ENCODE measurements at regions not wholly inside any gene's neighbourhood (a gene's known extent, or its start where the extent isn't known, plus 50 kb on each side); places are given as distances from the start of the nearest gene placed in this dataset.
"Not testable (repeated sequence)": the region's sequence is repeated elsewhere in the genome, so short reads cannot be mapped to it uniquely, and the experiment has no call there.

GRCh38 chr9:96090630-96091029, 211.3 kb downstream of the HSD17B3 start:
- not testable (repeated sequence) for H3K27ac ChIP-seq (ENCODE audit: low read depth, low read length); H3K4me3 ChIP-seq (ENCODE audit: low read depth in 1 of 2, low read length in 2 of 2); H3K9me3 ChIP-seq (ENCODE audit: control insufficient read depth in 1 of 2, low read length in 2 of 2); H3K36me3 ChIP-seq (ENCODE audit: control insufficient read depth in 1 of 2, insufficient read depth in 2 of 2, low read length in 2 of 2); H3K27me3 ChIP-seq (ENCODE audit: control insufficient read depth in 1 of 2, insufficient read depth in 2 of 2, low read length in 2 of 2); H3K9ac ChIP-seq (ENCODE audit: low read depth in 1 of 2, low read length in 2 of 2)
- peaks cover 14 to 16% of the 10 kb centered on the region in 2 donors for H3K4me1 ChIP-seq (ENCODE audit: control insufficient read depth in 1 of 2, insufficient read depth in 2 of 2, low read length in 2 of 2)

DNA sequence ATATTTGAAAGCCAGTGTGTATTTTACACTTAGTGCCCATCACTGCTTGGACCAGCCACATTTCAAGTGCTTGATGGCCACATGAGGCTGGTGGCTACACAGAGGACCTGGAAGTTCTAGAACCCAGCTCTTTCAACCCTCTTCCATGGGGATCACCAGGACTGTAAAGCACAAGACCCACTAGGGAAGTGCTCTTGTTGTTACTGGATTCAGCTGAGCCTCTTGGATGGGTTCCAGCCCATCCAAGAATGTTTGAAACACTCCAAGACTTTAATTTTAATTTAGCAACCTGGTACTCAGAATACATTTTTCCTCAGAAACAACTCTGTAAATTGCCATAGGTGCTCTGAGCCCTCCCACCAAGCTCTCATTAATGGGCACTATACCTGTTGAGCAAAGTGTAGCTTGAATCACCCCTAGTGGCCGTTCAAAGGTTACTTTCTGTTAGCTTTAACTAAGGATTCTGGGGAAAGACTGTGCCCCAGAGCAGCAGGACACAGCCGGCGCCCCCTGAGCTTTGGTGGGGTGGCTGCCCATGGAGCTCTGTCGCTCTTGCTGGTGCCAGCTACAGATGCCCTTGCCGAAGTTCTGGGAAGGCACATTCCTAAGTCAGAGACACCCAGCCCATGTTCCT, 212.4 kb downstream of the HSD17B3 start:
- peaks cover 14 to 16% of the 10 kb centered on the region in 2 donors for H3K4me1 ChIP-seq (ENCODE audit: control insufficient read depth in 1 of 2, insufficient read depth in 2 of 2, low read length in 2 of 2)
- peaks cover 0 to 2% of the 10 kb centered on the region in 2 donors for H3K9me3 ChIP-seq (ENCODE audit: control insufficient read depth in 1 of 2, low read length in 2 of 2)
- H3K27me3 ChIP-seq (ENCODE audit: control insufficient read depth in 1 of 2, insufficient read depth in 2 of 2, low read length in 2 of 2): peaks cover 0 to 4% of the 10 kb centered on the region in 2 donors
- H3K27ac ChIP-seq (ENCODE audit: low read depth, low read length): no peak overlapping the region
- no peak overlapping the region for H3K4me3 ChIP-seq (ENCODE audit: low read depth in 1 of 2, low read length in 2 of 2)
- H3K9ac ChIP-seq (ENCODE audit: low read depth in 1 of 2, low read length in 2 of 2): no peak overlapping the region
- no peaks in the 10 kb centered on the region for H3K36me3 ChIP-seq (ENCODE audit: control insufficient read depth in 1 of 2, insufficient read depth in 2 of 2, low read length in 2 of 2)

DNA sequence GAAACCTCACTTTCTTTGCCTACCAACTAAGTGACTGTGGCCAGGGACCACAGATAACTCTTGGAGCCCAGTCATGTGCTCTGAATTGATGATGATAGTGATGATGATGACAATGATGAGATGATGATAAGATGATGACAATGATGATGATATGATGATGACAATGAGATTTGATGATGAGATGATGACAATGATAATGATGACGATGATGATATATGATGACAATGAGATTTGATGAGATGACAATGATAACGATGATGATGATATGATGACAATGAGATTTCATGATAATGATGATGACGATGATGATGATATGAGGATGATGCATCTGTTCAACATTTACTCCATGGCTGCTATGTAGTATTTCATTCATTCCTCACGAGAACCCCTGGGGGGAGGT, 213.0 kb downstream of the ERCC6L2 start:
- no peak overlapping the region for H3K9ac ChIP-seq (ENCODE audit: low read depth in 1 of 2, low read length in 2 of 2)
- no peaks in the 10 kb centered on the region for H3K36me3 ChIP-seq (ENCODE audit: control insufficient read depth in 1 of 2, insufficient read depth in 2 of 2, low read length in 2 of 2)
- H3K27me3 ChIP-seq (ENCODE audit: control insufficient read depth in 1 of 2, insufficient read depth in 2 of 2, low read length in 2 of 2): peaks cover 0 to 4% of the 10 kb centered on the region in 2 donors

GRCh38 chr9:96087669-96088299, 212.3 kb downstream of the ERCC6L2 start:
- Histone ChIP-seq H3K9ac (ENCODE audit: low read depth in 1 of 2, low read length in 2 of 2) (no peak overlapping the region), H3K27ac (ENCODE audit: low read depth, low read length) (no peak overlapping the region), H3K4me3 (ENCODE audit: low read depth in 1 of 2, low read length in 2 of 2) (peak overlapping the region in 1 of 2 donors; percentile 16), H3K36me3 (ENCODE audit: control insufficient read depth in 1 of 2, insufficient read depth in 2 of 2, low read length in 2 of 2) (no peaks in the 10 kb centered on the region), H3K4me1 (ENCODE audit: control insufficient read depth in 1 of 2, insufficient read depth in 2 of 2, low read length in 2 of 2) (peaks cover 14 to 16% of the 10 kb centered on the region in 2 donors), H3K27me3 (ENCODE audit: control insufficient read depth in 1 of 2, insufficient read depth in 2 of 2, low read length in 2 of 2) (peaks cover 0 to 4% of the 10 kb centered on the region in 2 donors), H3K9me3 (ENCODE audit: control insufficient read depth in 1 of 2, low read length in 2 of 2) (peaks cover 0 to 2% of the 10 kb centered on the region in 2 donors)

More for the DNA sequence above, 213.0 kb downstream of the ERCC6L2 start:
- H3K4me3 ChIP-seq (ENCODE audit: low read depth in 1 of 2, low read length in 2 of 2): no peak overlapping the region
- H3K27ac ChIP-seq (ENCODE audit: low read depth, low read length): no peak overlapping the region
- peaks cover 0 to 2% of the 10 kb centered on the region in 2 donors for H3K9me3 ChIP-seq (ENCODE audit: control insufficient read depth in 1 of 2, low read length in 2 of 2)
- H3K4me1 ChIP-seq (ENCODE audit: control insufficient read depth in 1 of 2, insufficient read depth in 2 of 2, low read length in 2 of 2): peaks cover 14 to 16% of the 10 kb centered on the region in 2 donors

- H3K27ac ChIP-seq (ENCODE audit: low read depth, low read length): no peak overlapping the region
- peaks cover 0 to 1% of the 10 kb centered on the region in 2 donors for H3K9me3 ChIP-seq (ENCODE audit: control insufficient read depth in 1 of 2, low read length in 2 of 2)
- H3K9ac ChIP-seq (ENCODE audit: low read depth in 1 of 2, low read length in 2 of 2): no peak overlapping the region
- peak overlapping the region in 1 of 2 donors; percentile 16 for H3K4me3 ChIP-seq (ENCODE audit: low read depth in 1 of 2, low read length in 2 of 2)
- H3K4me1 ChIP-seq (ENCODE audit: control insufficient read depth in 1 of 2, insufficient read depth in 2 of 2, low read length in 2 of 2): peaks cover 14 to 16% of the 10 kb centered on the region in 2 donors
- peaks cover 0 to 4% of the 10 kb centered on the region in 2 donors for H3K27me3 ChIP-seq (ENCODE audit: control insufficient read depth in 1 of 2, insufficient read depth in 2 of 2, low read length in 2 of 2)
- H3K36me3 ChIP-seq (ENCODE audit: control insufficient read depth in 1 of 2, insufficient read depth in 2 of 2, low read length in 2 of 2): no peaks in the 10 kb centered on the region
Observed at GRCh38 chr9:96086936-96087571, 211.6 kb downstream of the ERCC6L2 start.

DNA sequence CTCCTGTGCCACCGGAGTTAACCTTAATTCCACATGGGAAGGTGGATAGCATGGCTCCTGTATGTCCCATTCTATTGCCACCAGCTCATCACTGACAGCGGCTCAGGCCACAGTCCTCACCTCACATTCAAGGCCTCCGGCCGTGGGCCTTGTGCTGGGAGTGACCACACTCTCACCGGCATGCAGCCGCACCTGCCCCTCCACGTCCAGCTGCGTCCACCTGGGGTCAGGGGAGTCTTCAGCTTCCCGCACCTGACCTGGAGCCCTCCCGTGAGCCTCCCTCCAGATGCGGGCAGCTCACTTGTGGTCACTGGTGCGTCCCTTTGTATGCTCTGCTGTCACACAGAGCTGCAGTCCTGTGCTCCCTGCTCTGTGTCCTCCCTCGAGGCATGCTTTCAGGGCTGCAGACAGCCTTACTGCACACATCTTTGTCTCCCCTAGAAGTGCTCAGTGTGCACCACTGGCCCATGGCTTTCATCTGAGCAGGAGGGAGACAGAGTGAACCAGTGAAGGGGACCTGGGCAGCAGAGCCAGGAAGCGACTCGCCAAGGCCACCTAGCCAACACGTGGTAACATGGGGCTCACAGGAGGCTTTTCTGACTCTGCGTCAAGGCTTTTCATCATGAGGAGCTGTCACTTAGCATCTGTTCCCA, 210.1 kb downstream of the ERCC6L2 start:
- no peak overlapping the region for H3K4me3 ChIP-seq (ENCODE audit: low read depth in 1 of 2, low read length in 2 of 2)
- no peaks in the 10 kb centered on the region for H3K9me3 ChIP-seq (ENCODE audit: control insufficient read depth in 1 of 2, low read length in 2 of 2)
- H3K9ac ChIP-seq (ENCODE audit: low read depth in 1 of 2, low read length in 2 of 2): no peak overlapping the region
- H3K36me3 ChIP-seq (ENCODE audit: control insufficient read depth in 1 of 2, insufficient read depth in 2 of 2, low read length in 2 of 2): no peaks in the 10 kb centered on the region
- H3K4me1 ChIP-seq (ENCODE audit: control insufficient read depth in 1 of 2, insufficient read depth in 2 of 2, low read length in 2 of 2): peaks cover 21 to 22% of the 10 kb centered on the region in 2 donors
- H3K27me3 ChIP-seq (ENCODE audit: control insufficient read depth in 1 of 2, insufficient read depth in 2 of 2, low read length in 2 of 2): peaks cover 0 to 4% of the 10 kb centered on the region in 2 donors
- H3K27ac ChIP-seq (ENCODE audit: low read depth, low read length): no peak overlapping the region

DNA sequence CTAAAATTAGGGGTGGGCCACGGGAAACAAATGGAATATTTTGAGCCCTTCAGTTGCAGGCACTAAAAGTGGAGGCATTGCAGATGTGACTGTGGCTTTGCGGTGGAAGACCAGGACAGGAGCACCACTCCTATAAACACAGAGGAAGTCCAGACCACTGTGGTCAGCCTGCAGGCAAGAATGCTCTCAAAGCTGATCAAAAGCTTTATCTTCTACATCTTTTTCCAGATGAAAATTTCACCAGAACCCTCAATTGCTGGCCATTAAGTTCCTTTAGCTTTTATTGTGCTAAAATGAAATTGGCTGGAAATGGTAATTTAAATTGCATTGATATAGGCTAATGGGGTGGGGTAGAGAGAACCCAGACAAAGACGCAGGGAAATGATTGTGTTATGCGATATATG, 208.8 kb downstream of the ERCC6L2 start:
- Histone ChIP-seq H3K27me3 (ENCODE audit: control insufficient read depth in 1 of 2, insufficient read depth in 2 of 2, low read length in 2 of 2) (peaks cover 0 to 4% of the 10 kb centered on the region in 2 donors), H3K4me1 (ENCODE audit: control insufficient read depth in 1 of 2, insufficient read depth in 2 of 2, low read length in 2 of 2) (peaks cover 21 to 25% of the 10 kb centered on the region in 2 donors), H3K9me3 (ENCODE audit: control insufficient read depth in 1 of 2, low read length in 2 of 2) (no peaks in the 10 kb centered on the region), H3K4me3 (ENCODE audit: low read depth in 1 of 2, low read length in 2 of 2) (no peak overlapping the region), H3K27ac (ENCODE audit: low read depth, low read length) (no peak overlapping the region), H3K36me3 (ENCODE audit: control insufficient read depth in 1 of 2, insufficient read depth in 2 of 2, low read length in 2 of 2) (no peaks in the 10 kb centered on the region), H3K9ac (ENCODE audit: low read depth in 1 of 2, low read length in 2 of 2) (no peak overlapping the region)

DNA sequence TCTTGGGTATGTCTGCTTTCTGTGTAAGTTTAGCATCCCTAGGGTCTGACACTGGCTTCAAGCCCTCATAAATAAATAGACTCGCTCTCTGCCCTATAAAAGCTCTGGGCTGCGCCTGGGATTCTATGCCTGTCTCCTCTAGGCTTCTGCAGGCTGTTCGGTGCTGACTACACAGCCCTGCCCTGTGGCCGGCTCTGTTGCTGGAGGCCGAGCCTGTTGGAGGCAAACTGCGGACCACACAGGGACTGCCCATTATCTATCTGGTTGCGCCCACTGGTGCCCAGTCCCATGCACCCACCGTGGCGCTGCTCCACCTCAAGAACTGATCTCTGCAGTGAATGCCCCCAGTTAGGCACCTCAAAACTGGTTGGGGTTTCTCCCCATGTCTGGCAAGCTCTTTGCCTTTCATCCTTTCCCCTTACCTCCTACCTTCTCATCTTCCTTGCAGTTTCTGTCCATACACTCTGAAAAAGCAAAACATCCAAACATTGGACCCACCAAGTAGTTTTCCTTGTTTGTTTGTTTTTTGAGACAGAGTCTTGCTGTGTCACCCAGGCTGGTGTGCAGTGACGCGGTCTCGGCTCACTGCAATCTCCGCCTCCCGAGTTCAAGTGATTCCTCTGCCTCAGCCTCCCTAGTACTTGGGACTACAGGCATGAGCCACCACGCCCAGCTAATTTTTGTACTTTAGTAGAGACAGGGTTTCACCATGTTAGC, 207.2 kb downstream of the ERCC6L2 start:
- Histone ChIP-seq H3K36me3 (ENCODE audit: control insufficient read depth in 1 of 2, insufficient read depth in 2 of 2, low read length in 2 of 2) (no peaks in the 10 kb centered on the region), H3K4me3 (ENCODE audit: low read depth in 1 of 2, low read length in 2 of 2) (no peak overlapping the region), H3K9ac (ENCODE audit: low read depth in 1 of 2, low read length in 2 of 2) (no peak overlapping the region), H3K27ac (ENCODE audit: low read depth, low read length) (no peak overlapping the region), H3K4me1 (ENCODE audit: control insufficient read depth in 1 of 2, insufficient read depth in 2 of 2, low read length in 2 of 2) (peaks cover 19 to 21% of the 10 kb centered on the region in 2 donors), H3K9me3 (ENCODE audit: control insufficient read depth in 1 of 2, low read length in 2 of 2) (no peaks in the 10 kb centered on the region), H3K27me3 (ENCODE audit: control insufficient read depth in 1 of 2, insufficient read depth in 2 of 2, low read length in 2 of 2) (peaks cover 0 to 4% of the 10 kb centered on the region in 2 donors)

DNA sequence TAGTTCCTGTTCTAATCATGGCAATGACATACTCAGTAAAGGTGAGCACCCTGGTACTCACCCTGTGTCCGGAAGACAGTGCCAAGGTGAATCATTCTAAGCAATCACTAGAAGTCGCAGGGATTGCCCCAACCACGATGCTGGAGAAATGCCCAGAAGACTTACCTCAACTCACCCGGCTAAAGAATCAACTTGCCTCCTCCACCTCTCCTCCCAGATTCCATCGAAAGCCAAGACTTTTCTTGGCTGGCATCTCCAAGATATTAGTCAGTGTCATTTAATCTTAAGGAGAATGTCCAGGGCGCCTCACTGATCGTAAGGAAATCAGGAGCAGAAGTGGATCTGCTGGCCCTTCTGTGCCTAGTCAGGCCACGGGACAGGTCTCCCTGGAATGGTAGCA, 204.9 kb downstream of the ERCC6L2 start:
- Histone ChIP-seq H3K4me3 (ENCODE audit: low read depth in 1 of 2, low read length in 2 of 2) (no peak overlapping the region), H3K9ac (ENCODE audit: low read depth in 1 of 2, low read length in 2 of 2) (no peak overlapping the region), H3K27me3 (ENCODE audit: control insufficient read depth in 1 of 2, insufficient read depth in 2 of 2, low read length in 2 of 2) (no peaks in the 10 kb centered on the region), H3K27ac (ENCODE audit: low read depth, low read length) (no peak overlapping the region), H3K36me3 (ENCODE audit: control insufficient read depth in 1 of 2, insufficient read depth in 2 of 2, low read length in 2 of 2) (no peaks in the 10 kb centered on the region), H3K4me1 (ENCODE audit: control insufficient read depth in 1 of 2, insufficient read depth in 2 of 2, low read length in 2 of 2) (peaks cover 10 to 11% of the 10 kb centered on the region in 2 donors), H3K9me3 (ENCODE audit: control insufficient read depth in 1 of 2, low read length in 2 of 2) (no peaks in the 10 kb centered on the region)
